ENCODE measurements at regions not wholly inside any gene's neighbourhood (a gene's known extent, or its start where the extent isn't known, plus 50 kb on each side); places are given as distances from the start of the nearest gene placed in this dataset.

GRCh38 chr2:181157326-181157725 lies 176.9 kb downstream of the UBE2E3 start:
- H4K8ac ChIP-seq (ENCODE audit: low read depth in 2 of 2, low read length in 2 of 2), result no peak overlapping the region
- TF ChIP-seq RFX5 (IDR thresholded peaks at IDR 0.05; ENCODE audit: low read depth, low read length) (no peak), FOS (IDR thresholded peaks at IDR 0.05; ENCODE audit: low read depth, low read length) (no peak), CEBPB (IDR thresholded peaks at IDR 0.05; ENCODE audit: low read depth, low read length) (no peak), USF2 (IDR thresholded peaks at IDR 0.05; ENCODE audit: low read depth, low read length) (no peak), ELK1 (IDR thresholded peaks at IDR 0.05; ENCODE audit: borderline replicate concordance, low read depth, low read length) (no peak), POLR2A (IDR thresholded peaks at IDR 0.05; ENCODE audit: low read depth, low read length) (no peak), SMC3 (IDR thresholded peaks at IDR 0.05; ENCODE audit: low read depth, low read length) (no peak), CHD1 (IDR thresholded peaks at IDR 0.05; ENCODE audit: low read depth, low read length) (no peak), CTCF (conservative IDR thresholded peaks at IDR 0.05; ENCODE audit: low read depth, low read length) (no peak), NFE2L2 (IDR thresholded peaks at IDR 0.05; ENCODE audit: low read depth, low read length) (no peak), RAD21 (IDR thresholded peaks at IDR 0.05; ENCODE audit: low read length) (no peak), BHLHE40 (IDR thresholded peaks at IDR 0.05; ENCODE audit: low read depth, low read length) (no peak), RCOR1 (IDR thresholded peaks at IDR 0.05; ENCODE audit: insufficient replicate concordance, low read length) (no peak), MAZ (IDR thresholded peaks at IDR 0.05; ENCODE audit: borderline replicate concordance, low read depth, low read length) (no peak), MXI1 (IDR thresholded peaks at IDR 0.05; ENCODE audit: borderline replicate concordance, low read depth, low read length) (no peak), MAFK (IDR thresholded peaks at IDR 0.05; ENCODE audit: low read depth, low read length) (no peak)
- no peak overlapping the region for H3K56ac ChIP-seq (ENCODE audit: extremely low read depth, insufficient read depth, low read length)
- BruUV-seq (replicated peaks), result no TSS peak
- 100% methylated on average over 1 of the region's 4 CpGs; no CpG with 5 or more reads in 1 of the 2 experiments for WGBS, 2 experiments (ENCODE audit: extremely low coverage in 2 of 2, insufficient read length in 1 of 2)
- no peaks in the 10 kb centered on the region; the same call in 1 of the 2 replicates for H3K4me1 ChIP-seq (ENCODE audit: control insufficient read depth, insufficient read depth, low read length)
- H2AK9ac ChIP-seq (replicated peaks; ENCODE audit: low read depth, low read length, poor library complexity), result no peak overlapping the region
- in situ Hi-C loops (cut with MboI; ENCODE audit: low sequenced_read_pairs), result no loop called here
- no peak overlapping the region for H3K4me2 ChIP-seq (ENCODE audit: low read depth, low read length)
- H2BK20ac ChIP-seq (ENCODE audit: low read depth, low read length), result no peak overlapping the region
- H3K4ac ChIP-seq (ENCODE audit: low read depth, low read length), result no peak overlapping the region
- H2BK120ac ChIP-seq (ENCODE audit: low read depth, low read length), result no peak overlapping the region
- peak; percentile 9 for DNase-seq
- H3K4me3 ChIP-seq (ENCODE audit: insufficient read depth, low read depth, low read length), result no peak overlapping the region
- no peaks in the 10 kb centered on the region for H3K36me3 ChIP-seq (ENCODE audit: control insufficient read depth, insufficient read depth, low read length)
- no peaks in the 10 kb centered on the region for H3K27me3 ChIP-seq (ENCODE audit: control insufficient read depth, insufficient read depth, low read length)
- POLR2A ChIA-PET (ENCODE audit: unreplicated experiment), result no interaction called here
- H4K91ac ChIP-seq (ENCODE audit: insufficient read depth, low read depth, low read length), result no peak overlapping the region
- H2AK5ac ChIP-seq (ENCODE audit: low read depth, low read length), result no peak overlapping the region
- no peaks in the 10 kb centered on the region for H3K9me1 ChIP-seq (ENCODE audit: insufficient read depth, low read length)
- H2AFZ ChIP-seq (replicated peaks; ENCODE audit: low read length, poor library complexity), result no peak overlapping the region
- ATAC-seq (ENCODE audit: low read depth), result no peak
- CTCF ChIA-PET, result no interaction called here
- intact Hi-C loops (cut with micrococcal nuclease), result no loop called here
- no peak overlapping the region for H3K23ac ChIP-seq (ENCODE audit: low read depth, low read length)
- no peak overlapping the region for H3K27ac ChIP-seq (ENCODE audit: insufficient read depth, low read length)
- H3K14ac ChIP-seq (replicated peaks; ENCODE audit: low read depth, low read length), result no peak overlapping the region
- no peak overlapping the region for H3K18ac ChIP-seq (ENCODE audit: low read depth, low read length)
- no peaks in the 10 kb centered on the region for H4K20me1 ChIP-seq (ENCODE audit: insufficient read depth, low read length)
- no peak overlapping the region for H2BK15ac ChIP-seq (ENCODE audit: low read depth, low read length)
- H3K9ac ChIP-seq (ENCODE audit: low read depth, low read length), result no peak overlapping the region
- no peak overlapping the region for H2BK5ac ChIP-seq (ENCODE audit: low read depth, low read length, poor library complexity, severe bottlenecking)
- H3K79me1 ChIP-seq (ENCODE audit: low read depth in 1 of 2, low read length in 2 of 2), result no peaks in the 10 kb centered on the region
- no peaks in the 10 kb centered on the region for H3K9me3 ChIP-seq (ENCODE audit: control insufficient read depth, insufficient read depth, low read length)
- no peak overlapping the region for H4K5ac ChIP-seq (ENCODE audit: low read depth, low read length)
- dilution Hi-C loops (cut with HindIII; ENCODE audit: low sequenced_read_pairs, unreplicated experiment), result no loop called here
